WTC11 (cell line): ENCODE measurements at regions not wholly inside any gene's neighbourhood (a gene's known extent, or its start where the extent isn't known, plus 50 kb on each side); places are given as distances from the start of the nearest gene placed in this dataset.

Experiments
- CBFB ChIP-seq: sonication (generic); formaldehyde crosslinking; IDR thresholded peaks from 2 replicates; pipeline ENCODE4 v1.8.1; 2022; ENCODE audit warnings: mild to moderate bottlenecking, low read depth, missing genetic modification reagents
- CREM ChIP-seq: sonication (generic); formaldehyde crosslinking; IDR thresholded peaks from 2 replicates; pipeline ENCODE4 v1.8.1; 2022; ENCODE audit warnings: mild to moderate bottlenecking, missing genetic modification reagents, moderate library complexity
- JUN ChIP-seq: sonication (generic); formaldehyde crosslinking; IDR thresholded peaks from 2 replicates; pipeline ENCODE4 v1.8.0; 2023; ENCODE audit warnings: mild to moderate bottlenecking, missing genetic modification reagents
- NR1H2 ChIP-seq: sonication (generic); formaldehyde crosslinking; IDR thresholded peaks from 2 replicates; pipeline ENCODE4 v1.9.0; 2021; ENCODE audit warnings: mild to moderate bottlenecking, moderate library complexity, missing genetic modification reagents
- TCF7 ChIP-seq: sonication (generic); formaldehyde crosslinking; IDR thresholded peaks from 2 replicates; pipeline ENCODE4 v1.8.0; 2022; ENCODE audit warnings: mild to moderate bottlenecking, low read depth, missing genetic modification reagents, moderate library complexity
- TF ChIP-seq, protein P1 (sequence below): fragments of 200-600 bp; IDR thresholded peaks from 2 replicates; pipeline ENCODE4 v1.8.0; 2022; ENCODE audit warnings: antibody characterized with exemption
- TF ChIP-seq, protein P2 (sequence below): sonication (generic); formaldehyde crosslinking; IDR thresholded peaks from 2 replicates; pipeline ENCODE4 v1.8.0; 2022; ENCODE audit warnings: missing genetic modification reagents

DNA sequence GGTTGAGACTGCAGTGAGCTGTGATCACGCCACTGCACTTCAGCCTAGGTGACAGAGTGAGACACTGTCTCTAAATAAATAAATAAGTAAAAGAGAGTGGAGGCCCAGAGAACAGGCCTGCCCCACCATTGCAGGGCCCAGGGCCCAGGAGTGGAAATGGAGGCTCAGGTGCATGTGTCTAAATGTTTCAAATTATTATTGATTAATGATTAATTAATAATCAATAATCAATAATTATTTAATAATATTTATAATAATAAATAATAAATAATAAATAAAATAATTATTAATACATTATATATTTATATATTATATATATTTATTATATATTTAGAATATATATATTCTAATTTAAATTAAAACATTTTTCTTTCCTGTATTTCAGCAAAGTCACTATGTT is 53.7 kb upstream of the ZRANB1 start:
- TF ChIP-seq, protein P1, sequence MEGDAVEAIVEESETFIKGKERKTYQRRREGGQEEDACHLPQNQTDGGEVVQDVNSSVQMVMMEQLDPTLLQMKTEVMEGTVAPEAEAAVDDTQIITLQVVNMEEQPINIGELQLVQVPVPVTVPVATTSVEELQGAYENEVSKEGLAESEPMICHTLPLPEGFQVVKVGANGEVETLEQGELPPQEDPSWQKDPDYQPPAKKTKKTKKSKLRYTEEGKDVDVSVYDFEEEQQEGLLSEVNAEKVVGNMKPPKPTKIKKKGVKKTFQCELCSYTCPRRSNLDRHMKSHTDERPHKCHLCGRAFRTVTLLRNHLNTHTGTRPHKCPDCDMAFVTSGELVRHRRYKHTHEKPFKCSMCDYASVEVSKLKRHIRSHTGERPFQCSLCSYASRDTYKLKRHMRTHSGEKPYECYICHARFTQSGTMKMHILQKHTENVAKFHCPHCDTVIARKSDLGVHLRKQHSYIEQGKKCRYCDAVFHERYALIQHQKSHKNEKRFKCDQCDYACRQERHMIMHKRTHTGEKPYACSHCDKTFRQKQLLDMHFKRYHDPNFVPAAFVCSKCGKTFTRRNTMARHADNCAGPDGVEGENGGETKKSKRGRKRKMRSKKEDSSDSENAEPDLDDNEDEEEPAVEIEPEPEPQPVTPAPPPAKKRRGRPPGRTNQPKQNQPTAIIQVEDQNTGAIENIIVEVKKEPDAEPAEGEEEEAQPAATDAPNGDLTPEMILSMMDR = no peak
- no peak for TF ChIP-seq NR1H2 (CRISPR knock-in tag)
- TF ChIP-seq, protein P2, sequence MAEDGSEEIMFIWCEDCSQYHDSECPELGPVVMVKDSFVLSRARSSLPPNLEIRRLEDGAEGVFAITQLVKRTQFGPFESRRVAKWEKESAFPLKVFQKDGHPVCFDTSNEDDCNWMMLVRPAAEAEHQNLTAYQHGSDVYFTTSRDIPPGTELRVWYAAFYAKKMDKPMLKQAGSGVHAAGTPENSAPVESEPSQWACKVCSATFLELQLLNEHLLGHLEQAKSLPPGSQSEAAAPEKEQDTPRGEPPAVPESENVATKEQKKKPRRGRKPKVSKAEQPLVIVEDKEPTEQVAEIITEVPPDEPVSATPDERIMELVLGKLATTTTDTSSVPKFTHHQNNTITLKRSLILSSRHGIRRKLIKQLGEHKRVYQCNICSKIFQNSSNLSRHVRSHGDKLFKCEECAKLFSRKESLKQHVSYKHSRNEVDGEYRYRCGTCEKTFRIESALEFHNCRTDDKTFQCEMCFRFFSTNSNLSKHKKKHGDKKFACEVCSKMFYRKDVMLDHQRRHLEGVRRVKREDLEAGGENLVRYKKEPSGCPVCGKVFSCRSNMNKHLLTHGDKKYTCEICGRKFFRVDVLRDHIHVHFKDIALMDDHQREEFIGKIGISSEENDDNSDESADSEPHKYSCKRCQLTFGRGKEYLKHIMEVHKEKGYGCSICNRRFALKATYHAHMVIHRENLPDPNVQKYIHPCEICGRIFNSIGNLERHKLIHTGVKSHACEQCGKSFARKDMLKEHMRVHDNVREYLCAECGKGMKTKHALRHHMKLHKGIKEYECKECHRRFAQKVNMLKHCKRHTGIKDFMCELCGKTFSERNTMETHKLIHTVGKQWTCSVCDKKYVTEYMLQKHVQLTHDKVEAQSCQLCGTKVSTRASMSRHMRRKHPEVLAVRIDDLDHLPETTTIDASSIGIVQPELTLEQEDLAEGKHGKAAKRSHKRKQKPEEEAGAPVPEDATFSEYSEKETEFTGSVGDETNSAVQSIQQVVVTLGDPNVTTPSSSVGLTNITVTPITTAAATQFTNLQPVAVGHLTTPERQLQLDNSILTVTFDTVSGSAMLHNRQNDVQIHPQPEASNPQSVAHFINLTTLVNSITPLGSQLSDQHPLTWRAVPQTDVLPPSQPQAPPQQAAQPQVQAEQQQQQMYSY (CRISPR knock-in tag) = no peak
- TF ChIP-seq TCF7 (CRISPR knock-in tag) = no peak
- no peak for TF ChIP-seq CREM
- no peak for TF ChIP-seq CBFB
- no peak for TF ChIP-seq JUN
